Left hindlimb (tissue), 1 donor: ENCODE measurements at regions not wholly inside any gene's neighbourhood (a gene's known extent, or its start where the extent isn't known, plus 50 kb on each side); places are given as distances from the start of the nearest gene placed in this dataset.

Experiments used
- DNase-seq: peaks from one replicate; pipeline ENCODE4 v3.0.0-alpha.2; 2018

DNA sequence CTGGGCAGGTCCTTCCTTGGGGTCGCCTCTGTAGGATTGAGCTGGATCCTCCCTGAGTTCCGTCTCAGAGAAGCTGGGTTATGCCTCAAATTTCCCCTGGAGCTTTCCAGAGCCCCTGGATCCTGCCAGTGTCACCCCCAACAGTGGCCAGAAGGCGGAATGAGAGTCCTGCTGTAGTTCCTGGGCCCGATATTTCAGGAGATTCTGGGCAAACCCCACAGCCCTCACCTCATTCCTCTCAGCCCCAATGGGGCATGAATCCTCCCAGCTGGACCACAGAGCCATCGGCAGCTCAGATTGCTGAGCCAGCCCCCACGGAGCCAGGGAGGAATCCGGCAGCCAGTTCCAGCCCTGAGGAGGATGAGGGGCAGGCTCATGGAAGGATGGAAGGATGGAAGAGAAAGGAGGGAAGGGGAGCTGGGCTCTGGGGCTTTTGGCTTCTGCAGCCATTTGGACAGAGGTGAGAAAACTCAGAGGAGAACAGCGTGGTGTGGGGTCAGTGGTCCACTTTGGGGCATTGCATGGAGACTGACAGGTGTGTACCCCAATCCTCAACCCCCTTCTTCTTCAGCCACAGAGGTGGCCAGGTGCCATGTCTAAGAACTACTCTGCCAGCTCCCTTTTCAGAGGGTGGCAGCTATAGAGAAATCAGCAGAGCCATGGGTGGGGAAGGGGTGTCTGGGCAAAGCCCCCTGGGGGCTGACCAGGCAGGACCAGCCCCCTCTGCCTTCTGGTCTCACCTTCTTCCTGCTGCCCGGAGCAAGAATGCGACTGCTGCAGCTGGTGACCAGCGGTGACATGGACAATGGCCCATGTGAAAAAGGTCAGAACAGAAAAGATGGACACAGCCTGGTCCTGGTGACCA lies 867.6 kb downstream of the TBC1D22A start:
- DNase-seq = no peak

DNA sequence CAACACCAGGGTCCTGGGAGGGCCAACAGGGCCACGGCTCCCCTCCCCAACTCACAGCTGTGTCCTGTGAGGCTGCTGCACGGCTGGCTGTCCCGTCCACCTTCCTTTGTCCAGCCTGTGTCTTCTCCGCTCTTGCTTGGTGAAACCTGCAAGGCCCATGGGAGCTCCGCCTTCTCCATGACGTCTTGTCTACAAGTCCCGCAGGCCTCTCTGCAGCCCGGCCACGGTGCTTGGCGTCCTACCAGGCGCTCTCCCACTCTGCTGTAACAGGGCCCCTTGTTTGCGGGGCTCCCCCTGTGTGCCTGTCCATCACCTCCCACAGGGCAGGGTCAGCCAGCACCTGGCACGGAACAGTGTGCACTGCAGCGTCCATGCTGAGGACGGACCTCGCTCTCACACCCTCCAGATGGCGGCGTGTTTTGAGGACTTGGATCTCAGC lies 866.8 kb downstream of the TBC1D22A start:
- DNase-seq = no peak

DNA sequence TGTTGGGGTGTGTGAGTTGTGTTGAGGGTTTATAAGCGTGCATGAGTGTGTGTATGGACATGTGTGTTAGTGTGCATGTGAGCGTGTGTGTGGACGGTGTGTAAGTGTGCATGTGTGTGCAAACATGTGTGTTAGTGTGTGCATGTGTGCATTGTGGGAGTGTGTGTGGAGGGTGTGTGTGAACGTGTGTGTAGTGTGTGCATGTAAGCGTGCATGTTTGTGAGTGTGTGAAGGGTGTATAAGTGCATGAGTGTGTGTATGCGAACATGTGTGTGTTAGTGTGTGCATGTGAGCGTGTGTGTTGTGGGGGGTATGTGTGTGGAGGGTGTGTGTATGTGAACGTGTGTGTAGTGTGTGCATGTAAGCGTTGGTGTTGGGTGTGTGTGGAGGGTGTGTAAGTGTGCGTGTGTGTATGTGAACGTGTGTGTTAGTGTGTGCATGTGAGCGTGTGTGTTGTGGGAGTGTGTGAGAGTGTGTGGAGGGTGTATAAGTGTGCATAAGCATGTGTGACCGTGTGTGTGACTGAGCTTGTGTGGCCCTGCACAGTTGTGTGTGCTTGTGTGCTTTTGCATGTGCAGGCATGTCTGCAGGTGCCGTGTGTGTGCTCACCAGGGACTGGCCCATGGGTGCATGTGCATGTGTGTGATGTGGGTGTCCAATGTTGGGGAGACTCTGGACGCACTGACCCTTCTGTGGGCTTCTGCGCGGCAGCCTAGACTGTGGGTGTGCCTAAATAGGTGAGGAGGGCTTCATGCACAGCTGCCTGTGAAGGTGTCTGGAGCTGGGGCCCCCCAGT lies 866.2 kb downstream of the TBC1D22A start:
- no peak for DNase-seq

DNA sequence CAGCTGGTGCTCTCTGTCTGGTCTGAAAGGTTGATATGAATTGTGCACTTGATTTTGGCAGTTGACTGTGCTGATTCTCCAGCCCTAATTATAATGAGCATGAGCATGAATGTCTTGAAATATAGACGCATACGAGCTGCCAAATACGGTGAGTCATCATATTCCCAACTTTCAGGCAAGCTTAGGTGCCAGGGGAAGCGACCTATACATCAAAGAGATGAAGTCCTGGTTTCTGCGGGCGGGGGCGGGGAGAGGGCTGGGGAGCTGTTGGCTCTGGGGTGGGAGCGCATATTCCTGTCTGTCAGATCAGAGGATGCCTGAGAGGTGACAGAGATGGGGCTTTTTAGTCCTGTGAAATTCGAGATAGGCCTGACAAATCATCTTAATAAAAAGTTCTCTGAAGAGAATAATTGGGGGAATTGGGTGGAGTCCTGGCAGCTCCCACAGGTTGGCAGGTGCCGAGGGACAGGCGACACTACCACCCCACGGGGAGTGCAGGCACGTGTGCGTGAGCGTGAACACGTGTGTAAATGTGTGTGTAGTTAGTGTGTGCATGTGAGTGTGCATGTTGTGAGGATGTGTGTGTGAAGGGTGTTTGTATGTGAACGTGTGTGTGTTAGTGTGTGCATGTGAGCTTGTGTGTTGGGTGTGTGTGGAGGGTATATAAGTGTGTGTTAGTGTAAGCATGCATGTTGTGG lies 865.3 kb downstream of the TBC1D22A start:
- DNase-seq = no peak

DNA sequence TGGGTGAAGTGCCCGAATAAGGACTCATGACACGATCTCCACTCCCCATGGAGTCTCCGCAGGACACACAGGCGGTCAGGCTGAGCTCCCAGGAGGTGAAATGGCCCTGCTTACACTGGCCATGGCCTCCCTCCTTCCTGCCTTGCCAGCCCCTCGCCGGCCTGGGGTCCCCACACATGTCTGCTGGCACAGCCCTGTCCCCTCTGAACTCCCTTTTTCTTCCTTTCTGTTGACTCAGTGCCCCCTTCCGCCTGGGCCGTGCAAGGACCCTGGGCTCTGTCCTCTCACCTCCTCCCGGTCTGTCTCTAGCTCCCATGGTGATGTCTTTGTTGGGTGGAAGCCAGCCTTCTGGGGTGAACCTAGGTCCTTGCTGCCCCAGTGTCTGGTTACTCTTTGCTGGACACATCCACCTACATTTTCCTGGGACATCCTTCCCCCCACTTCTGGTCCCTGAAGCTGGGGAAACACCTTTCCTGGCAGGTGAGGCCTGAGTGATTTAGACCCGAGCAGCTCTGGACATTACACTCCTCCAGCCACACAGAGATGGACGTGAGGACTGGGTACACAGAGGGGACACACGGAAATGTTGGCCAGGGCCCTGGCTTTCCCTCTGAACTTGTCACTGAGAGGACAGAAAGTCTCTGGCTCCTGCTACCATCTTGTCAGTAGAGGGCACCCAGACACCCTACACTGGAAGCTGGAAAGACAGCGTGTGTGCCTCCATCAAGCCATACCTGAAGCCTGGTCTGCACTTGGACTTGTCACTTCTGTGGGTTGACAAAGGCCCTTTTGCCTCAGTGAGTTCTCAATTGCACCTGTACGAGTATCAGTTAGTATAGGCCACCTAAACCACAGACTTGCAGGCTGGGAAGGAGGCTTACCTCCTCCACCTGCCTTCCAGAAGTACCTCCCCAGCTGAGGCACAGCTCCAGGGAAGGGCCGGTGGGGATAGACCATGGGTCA lies 864.3 kb downstream of the TBC1D22A start:
- no peak for DNase-seq

DNA sequence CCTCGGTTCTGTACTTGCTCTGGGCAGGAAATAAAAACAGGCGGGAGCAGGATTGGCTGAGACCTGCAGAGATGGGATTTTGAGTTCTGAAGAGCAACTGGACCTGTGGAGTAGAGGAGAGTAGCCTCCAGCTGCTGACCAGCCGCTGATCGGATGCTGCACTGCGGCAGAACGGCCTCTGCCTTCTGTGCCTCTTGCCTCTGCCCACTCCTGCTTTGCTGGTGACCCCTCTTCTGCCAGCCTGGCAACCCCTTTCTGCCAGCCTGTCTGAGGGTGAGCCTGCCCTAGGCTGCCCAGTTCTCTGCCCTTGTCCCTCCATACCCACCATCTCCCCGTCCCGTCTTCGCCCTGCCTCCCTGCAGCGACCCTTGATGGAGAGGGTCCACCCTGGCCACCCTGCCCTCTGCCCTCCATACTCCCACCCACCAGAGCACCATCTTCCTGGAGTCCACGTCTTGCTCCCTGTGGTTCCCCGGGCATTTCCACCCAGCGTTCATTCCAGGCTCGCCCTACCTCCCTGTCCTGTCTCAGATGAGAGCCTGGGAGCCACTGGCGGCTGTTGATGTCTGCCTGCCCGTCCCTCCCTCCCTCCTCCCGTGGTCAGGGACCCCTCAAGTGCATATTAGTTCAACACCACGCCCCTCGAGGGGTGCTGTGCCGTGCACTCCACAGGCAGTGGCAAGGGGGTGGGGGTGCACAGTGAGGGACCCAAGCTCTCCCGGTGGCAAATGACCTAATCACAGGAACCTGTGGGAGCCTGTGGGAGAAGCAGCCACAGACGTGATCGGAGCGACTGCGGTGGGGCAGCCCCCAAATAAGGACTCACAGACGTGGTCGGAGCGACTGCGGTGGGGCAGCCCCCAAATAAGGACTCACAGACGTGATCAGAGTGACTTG lies 863.3 kb downstream of the TBC1D22A start:
- no peak for DNase-seq

DNA sequence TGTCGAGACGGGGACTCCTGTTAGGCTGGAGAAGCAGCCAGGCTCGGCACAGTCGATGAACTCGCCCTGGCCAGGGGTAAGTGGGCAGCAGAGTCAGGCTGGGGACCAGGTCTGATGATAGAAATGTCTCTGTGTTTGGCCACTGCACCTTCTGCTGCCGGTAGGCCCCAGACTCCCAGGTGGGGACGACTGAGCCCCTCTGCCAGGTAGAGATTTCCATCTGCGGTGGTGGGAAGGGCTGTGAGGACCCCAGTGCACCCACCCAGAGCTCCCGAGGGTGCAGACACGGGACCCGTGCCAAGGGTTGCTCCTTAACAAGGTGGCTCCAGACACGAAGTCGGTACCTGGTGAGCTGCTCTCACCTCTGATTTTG lies 862.5 kb downstream of the TBC1D22A start:
- DNase-seq = no peak

DNA sequence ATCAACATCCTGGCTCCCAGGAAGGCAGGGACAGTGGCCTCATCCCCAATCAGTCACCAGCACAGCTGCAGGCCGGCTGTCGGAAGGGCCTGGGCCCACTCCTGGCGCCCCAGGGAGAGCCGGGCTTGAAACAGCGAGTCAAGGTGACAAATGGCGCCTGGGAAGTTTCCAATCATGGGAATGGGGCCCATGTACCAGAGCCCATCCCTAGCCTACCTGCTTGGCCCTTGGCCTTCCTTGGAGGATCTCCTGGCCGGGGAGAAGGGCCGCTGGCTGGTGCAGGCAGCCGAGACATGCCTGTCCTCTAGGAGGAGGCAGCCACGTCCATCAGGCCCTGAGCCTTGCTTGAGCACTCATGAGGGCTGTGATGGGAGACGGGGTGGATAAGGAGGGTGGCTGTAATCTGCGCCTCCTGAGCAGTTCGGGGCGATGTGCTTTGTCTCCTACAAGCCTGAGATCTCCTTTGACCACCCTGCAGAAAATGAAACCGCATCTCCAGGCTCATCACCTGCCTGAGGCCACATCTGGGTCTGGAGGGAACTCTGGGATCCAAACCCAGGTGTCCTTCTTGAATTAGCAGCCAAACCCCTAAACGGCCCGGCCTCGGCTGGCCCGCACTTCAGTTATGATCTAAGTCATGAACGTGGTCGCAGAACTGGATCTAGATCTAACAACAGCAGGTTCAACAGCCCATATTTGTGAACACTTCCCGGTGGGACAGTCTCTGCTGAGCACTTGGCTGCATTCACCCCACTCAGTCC lies 862.0 kb downstream of the TBC1D22A start:
- DNase-seq = no peak

DNA sequence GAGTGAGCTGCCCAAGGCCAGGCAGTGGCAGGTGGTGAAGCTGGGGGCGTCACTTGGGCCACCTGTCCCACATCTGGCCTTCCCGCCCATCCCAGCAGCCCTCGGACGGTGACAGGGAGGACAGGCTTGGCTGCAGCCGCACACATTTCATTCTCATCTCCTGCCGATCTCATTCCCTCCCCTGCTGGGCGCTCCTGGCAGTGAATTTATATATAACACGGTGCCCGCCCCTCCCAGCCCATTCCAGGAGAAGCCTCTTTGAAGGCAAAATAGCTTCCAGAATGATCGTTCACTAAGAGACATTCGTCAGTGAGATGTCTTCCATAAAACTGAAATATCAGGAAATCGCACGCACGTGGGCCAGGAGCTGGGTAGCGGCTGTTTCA lies 861.3 kb downstream of the TBC1D22A start:
- no peak for DNase-seq

DNA sequence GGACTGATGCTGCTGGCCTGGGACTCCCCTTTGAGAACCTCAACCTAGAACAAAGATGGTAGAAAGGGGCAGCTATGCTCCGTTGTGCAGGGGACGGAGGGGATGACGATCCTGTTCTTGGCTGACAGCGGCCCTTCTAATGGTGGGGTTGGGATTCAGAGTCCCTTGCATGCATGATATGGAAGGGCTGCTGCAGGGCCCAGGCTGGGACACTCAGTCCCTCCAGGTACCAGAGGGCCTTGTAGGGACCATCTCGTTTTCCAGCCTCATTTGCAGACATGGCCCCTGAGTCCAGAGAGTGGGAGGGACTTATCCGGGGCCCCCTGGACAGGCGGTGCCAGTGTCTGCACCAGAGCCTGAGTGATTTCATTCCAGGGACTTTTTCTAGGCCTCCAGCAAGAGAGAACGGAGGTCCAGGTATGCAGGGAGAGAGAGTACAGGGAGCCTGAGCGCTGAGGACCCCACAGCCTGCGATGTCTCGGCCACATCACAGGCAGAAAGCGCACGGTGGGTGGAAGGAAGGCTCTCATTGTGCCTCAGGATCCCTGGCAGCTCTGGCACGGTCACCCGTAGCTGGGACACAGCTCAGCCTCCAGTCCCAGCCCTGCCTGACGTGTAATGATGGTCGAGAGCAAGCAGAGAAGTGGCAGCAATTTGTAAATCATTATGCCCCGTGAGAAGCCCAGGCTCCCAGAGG lies 860.8 kb downstream of the TBC1D22A start:
- DNase-seq = no peak

DNA sequence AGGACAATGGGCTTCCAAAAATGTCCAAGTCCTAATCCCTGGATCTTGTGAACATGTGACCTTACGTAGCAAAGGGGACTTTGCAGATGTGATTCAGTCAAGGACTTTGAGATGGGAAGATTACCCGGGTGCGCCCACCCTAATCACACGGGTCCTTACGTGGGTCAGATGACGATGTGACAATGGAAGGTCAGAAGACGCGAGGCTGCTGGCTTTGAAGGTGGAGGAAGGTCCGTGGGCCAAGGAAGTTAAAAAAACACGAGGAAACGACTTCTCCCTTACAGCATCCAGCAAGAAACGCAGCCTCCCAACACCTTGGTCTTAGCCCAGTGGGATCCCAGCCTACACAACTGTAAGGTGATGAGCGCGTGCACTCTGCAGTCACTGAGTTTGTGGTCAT lies 860.1 kb downstream of the TBC1D22A start:
- DNase-seq = no peak

DNA sequence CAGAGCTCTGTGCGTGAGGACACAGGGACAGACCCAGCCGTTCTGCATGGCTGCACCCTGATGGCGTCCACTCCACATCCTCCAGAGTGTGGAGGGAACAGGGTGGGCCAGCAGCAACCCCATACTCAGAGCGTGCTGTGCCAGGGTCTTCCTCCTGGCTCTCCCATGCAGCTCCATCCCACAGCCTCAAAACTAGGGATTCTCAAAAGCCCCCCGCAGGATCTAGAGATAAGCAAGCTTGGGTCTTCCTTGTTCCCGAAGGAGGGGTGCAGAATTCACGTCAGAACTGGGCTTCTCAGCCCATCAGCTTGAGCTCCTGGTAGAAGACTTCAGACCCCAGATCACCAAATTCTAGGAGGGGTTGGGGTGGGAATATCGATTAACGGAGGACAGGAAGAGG lies 858.8 kb downstream of the TBC1D22A start:
- DNase-seq = no peak

DNA sequence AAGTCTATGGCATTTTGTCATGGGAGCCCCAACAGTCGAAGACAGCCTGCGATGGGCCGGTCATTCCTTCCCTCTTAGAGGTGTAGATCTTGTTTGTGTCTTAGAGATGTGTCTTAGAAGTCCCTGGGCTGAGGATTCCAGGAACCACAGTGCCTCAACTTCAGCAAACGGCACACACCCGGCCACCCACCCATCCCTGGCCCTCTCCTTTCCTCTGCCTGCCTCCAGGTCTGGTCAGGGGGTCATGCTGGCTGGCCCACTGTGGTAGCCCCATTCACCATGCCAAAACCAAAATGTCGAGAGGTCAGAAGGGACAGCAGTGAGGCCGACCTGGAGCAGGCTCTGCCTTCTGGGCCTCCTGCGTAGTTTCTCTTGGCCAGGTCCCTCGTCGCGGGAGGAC lies 857.9 kb downstream of the TBC1D22A start:
- no peak for DNase-seq

DNA sequence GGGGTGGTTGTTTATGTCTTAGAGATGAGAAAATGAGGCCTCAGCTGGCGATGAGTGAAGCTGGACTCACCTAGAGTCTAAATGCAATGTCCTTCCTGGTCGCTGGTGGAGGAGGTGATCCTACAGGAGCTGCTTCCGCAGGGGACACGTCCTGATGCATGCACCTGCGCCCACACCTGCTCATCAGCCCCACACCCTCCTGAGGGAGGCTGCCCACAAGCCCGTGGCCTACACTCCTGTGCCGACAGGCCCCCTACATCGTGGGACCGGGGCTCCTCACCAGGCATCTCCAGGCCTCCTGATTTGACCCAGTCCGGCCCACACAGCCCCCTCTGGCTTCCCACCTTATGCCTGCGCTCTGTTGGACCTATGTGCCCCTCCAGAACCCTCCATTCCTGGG lies 857.2 kb downstream of the TBC1D22A start:
- no peak for DNase-seq

DNA sequence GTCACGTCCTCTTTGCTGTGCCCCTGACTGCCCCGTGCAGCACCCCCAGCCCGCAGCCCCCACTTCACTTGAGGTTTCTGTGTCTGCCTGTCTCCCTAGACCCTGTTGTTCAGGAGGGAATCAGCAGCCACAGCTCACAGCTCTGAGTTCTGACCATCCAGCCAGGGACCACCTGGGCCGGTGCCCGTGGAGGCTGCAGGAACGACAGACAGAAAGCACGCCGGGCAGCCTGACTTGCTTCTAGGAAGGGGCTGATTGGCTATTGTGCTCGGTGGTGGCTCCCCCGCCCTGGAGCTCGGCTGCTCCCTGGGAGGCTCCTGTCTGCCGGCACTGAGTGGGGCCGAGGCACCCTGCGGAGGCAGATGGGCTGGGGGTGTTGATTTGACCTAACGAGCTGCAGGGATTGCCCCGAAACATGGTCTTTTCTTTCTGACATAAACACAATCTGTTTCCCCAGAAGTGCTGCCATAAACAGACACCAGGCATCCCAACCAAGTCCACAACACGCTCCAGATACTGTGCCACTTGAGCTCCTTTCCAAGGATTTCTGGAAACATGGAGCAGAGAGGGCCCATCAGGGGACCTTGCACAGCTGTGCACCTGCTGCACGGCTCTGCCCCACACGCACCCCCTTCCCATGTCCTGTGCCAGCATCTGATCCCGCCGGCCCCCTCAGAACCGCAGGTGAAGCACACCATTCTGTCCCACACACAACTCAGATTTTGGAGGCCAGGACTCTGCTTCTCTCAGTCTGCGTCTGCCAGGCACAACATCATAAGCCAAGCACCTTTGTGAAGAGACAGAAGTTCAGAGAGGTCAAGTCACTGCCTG lies 855.9 kb downstream of the TBC1D22A start:
- no peak for DNase-seq

DNA sequence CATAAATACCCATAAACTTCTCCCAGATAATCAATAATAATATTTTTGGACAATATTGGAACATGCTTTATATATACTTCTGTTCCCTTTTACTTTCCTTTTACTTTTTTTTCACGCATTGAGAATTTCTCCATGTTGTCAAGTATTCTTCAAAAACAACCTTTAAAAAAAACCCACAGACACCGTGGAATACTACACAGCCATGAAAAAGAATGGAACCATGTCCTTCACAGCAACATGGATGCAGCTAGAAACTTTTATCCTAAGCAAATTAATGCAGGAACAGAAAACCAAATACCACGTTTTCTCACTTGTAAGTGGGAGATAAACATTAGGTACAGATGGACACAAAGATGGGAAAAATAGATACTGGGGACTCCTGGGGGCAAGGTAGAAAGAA lies 854.7 kb downstream of the TBC1D22A start:
- no peak for DNase-seq

DNA sequence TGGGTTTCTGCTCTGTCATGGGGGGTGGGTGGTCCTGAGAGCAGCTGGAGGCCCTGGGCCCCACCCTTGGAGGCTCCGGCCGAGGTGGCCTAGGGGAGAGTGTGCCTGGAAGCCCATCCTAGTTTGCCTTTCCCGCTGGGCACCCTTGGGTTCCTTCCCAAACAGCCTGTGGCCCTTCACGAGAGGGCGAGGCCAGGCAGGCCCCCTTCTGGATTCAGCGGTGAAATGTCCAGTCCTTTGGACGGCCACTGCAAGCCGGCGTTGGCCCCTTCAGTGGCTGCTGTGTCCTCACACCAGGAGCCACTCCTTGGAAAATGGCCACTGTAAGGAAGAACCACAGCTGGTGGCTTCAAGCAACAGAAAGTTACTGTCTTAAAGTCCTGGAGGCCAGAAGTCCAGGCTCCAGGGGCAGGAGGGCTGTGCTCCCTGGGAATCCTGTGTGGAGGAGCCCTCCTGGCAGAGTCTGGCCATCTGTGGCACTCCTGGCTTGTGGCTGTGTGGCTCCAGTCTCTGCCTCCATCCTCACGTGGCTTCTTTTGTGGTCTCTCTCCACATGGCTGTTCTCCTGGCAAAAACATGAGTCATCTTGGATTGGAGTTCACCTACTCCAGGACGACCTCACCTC lies 854.1 kb downstream of the TBC1D22A start:
- no peak for DNase-seq

DNA sequence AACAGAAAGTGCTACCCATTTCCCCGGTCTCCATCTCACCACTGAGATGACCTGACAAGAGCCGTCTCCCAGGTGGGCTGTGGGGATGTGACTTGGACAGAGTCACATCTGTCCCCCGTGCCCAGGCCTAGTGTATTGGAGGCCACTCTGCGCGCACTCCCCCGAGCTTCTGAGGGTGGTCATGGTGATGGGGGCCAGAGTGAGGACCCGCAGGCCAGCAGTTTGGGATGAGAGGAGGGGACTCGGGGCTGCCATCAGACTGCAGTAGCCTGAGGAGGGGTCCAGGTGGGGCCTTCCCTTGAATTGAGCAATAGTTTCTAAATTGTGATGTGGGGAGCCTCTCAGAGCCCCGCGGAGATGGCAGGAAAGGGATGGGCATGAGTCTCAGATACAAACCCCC lies 852.6 kb downstream of the TBC1D22A start:
- no peak for DNase-seq
